AG09319 (cell line): ENCODE measurements at regions not wholly inside any gene's neighbourhood (a gene's known extent, or its start where the extent isn't known, plus 50 kb on each side); places are given as distances from the start of the nearest gene placed in this dataset.

Experiments used
- DNase-seq: peaks from one replicate; pipeline ENCODE4 v3.0.0-alpha.2; 2010; ENCODE audit warnings: low read depth; ENCODE audit errors: extremely low read depth
- TF ChIP-seq, protein P1 (sequence below): IDR thresholded peaks from 2 replicates; pipeline ENCODE4 v1.5.1; 2011; ENCODE audit warnings: low read depth, mild to moderate bottlenecking, inconsistent platforms, low read length, moderate library complexity

DNA sequence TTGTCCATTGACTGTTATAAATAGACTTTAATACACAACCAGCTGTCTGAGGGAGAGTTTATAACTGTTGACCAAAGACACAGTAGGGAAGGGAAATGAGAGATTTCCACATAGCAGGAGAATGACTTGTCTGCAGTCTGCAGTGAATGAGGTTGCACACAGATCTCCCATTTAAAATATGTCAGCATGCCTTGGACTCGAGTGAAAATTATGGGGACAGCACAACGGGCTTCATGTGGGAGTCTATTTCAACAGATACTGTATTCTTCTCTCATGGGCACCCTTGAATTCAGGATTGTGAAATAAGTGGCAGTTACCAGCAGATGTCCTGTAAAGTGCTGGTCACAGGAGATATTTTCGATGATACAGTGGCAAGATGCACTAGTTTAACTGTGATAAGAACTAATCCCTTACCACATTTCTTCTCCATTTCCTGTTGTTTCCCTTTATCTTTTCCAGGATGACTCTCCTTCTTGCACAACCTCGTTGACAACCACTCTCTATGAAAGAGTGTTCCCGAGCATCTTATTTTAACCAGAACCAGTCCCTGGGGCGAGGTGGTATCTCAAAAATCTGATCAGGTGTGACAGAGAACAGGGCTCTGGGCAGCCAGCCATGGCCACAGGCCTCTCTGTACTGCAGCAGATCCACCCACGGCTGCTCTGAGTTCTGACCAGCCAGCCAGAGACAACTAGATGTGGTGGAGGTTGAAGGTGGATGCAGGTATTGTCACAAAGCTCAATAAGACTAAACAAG lies 51.5 kb upstream of the MAP3K1 start:
- TF ChIP-seq, protein P1, sequence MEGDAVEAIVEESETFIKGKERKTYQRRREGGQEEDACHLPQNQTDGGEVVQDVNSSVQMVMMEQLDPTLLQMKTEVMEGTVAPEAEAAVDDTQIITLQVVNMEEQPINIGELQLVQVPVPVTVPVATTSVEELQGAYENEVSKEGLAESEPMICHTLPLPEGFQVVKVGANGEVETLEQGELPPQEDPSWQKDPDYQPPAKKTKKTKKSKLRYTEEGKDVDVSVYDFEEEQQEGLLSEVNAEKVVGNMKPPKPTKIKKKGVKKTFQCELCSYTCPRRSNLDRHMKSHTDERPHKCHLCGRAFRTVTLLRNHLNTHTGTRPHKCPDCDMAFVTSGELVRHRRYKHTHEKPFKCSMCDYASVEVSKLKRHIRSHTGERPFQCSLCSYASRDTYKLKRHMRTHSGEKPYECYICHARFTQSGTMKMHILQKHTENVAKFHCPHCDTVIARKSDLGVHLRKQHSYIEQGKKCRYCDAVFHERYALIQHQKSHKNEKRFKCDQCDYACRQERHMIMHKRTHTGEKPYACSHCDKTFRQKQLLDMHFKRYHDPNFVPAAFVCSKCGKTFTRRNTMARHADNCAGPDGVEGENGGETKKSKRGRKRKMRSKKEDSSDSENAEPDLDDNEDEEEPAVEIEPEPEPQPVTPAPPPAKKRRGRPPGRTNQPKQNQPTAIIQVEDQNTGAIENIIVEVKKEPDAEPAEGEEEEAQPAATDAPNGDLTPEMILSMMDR: no peak
- no peak for DNase-seq

DNA sequence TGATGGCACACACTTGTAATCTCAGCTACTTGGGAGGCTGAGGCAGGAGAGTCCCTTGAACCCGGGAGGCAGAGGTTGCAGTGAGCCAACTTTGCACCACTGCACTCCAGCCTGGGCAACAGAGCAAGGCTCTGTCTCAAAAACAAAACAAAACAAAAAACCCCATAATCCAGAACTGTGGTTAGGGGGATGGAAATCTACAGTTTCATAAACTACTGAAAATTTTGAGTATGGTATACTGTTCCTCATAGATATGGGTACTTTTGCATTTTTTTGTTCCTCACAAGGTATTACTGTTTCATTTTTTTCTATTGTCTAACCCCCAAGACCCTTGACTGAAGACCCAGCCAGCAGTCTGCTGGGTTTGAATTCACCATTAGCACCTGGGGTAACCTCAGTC lies 52.2 kb upstream of the MAP3K1 start:
- DNase-seq: no peak
- TF ChIP-seq, protein P1: no peak

DNA sequence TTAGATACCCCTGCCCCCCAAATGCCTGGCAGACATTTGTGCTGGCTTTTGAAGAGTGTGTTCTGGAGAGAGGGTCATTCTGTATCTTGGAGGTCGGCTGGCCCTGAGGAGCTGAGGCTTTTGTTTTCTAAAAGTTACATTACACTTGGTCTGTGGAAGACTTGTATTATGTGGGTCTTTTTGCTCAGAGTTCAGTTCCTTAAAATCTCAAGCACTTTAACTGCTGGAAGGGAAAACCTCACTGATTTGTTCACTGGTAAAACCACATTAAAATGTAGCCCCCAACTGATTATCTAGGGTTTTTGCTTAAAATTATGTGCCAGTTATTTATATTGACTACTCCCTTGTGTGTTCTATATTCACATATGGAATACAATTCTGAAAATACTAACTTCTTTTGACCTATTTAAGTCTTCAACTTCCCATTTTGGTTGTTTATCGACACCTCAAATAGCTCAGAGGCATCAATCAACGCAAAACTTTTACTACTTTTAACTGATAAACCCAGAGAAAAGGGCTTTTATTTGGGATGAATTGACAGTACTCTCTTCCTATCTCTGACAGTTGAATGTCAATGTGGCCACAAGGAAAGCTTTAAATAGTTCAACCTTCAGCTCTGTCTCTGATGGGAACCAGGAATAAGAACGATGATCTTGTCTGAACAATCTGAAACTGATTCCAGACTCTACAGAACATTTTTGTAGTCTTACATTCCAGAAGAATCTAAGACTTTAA lies 54.0 kb upstream of the MAP3K1 start:
- TF ChIP-seq, protein P1: no peak
- DNase-seq: no peak

DNA sequence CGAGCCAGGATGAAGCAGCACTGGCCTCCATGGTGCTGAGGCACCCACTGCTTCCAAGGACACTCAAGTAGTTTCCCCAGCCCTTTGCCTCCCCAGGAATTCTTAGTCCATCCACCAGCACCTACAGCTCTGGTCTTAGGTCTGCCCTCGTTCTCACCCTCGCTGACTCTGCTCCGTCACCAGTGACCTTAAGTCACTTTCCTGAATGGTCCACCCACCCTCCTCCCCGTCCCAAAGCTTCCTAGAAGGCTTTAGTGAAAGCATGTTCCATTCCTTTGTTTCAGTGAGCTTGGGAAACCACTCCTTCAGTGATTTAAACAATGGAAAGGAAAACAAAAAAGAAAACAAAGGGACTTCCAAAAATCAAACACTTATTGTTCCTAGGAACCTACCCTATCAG lies 54.6 kb upstream of the MAP3K1 start:
- TF ChIP-seq, protein P1: no peak
- DNase-seq: no peak

DNA sequence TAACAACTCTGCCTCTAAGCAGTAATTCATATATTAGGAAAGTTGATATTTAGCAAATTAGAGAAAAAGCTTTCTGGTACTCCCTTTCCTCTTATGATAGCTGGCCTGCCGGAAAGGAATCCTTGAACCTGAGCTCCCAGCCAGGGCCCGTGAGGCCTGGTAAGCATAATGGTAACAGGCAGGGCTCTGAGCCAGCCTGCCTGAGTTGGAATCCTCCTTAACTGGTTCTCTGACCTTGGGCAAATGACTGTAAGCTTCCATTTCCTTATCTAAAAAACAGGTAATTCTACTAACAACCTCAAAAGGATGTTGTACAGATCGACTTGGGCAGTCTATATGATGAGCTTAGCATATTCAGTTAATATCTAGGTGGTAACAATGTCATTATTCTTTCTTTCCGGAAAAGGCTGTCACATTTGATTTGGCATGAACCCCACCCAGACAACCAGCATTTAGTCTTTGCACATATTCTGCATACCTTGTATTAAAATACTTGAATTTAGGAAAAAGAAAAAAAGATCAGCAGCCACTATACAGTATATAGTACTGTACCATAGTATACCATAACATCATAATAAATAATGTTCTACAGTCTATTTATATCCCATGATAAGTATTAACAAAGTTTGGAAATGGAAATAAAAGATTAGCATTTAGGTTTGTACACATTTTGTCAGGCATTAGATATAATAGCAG lies 55.7 kb upstream of the MAP3K1 start:
- TF ChIP-seq, protein P1: no peak
- no peak for DNase-seq

DNA sequence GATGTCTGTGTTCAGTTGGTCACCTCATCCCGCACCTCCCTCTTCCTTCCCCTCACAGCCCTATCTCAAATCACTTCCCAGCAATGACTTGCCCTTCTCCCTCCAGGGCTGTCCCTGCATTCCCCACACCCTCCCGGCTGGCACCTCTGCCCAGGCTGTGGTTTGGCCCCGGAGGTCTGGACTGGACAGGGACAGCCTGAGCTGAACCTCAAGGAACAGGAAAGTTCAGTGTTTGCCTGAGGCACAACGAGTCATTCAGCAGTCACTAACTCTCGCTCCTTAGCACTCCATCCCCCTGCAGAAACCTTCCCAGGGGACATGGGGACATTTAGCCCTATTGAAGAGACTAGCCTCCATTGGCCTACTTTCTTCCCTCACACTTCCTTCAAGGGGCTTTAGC lies 58.3 kb upstream of the MAP3K1 start:
- DNase-seq: no peak
- TF ChIP-seq, protein P1: no peak
